Ecto neural progenitor cell (in vitro differentiated cells): ENCODE measurements at regions not wholly inside any gene's neighbourhood (a gene's known extent, or its start where the extent isn't known, plus 50 kb on each side); places are given as distances from the start of the nearest gene placed in this dataset.

Experiments used
- DNase-seq: peaks from one replicate; pipeline ENCODE4 v3.0.0-alpha.2; 2018; ENCODE audit warnings: low spot score

DNA sequence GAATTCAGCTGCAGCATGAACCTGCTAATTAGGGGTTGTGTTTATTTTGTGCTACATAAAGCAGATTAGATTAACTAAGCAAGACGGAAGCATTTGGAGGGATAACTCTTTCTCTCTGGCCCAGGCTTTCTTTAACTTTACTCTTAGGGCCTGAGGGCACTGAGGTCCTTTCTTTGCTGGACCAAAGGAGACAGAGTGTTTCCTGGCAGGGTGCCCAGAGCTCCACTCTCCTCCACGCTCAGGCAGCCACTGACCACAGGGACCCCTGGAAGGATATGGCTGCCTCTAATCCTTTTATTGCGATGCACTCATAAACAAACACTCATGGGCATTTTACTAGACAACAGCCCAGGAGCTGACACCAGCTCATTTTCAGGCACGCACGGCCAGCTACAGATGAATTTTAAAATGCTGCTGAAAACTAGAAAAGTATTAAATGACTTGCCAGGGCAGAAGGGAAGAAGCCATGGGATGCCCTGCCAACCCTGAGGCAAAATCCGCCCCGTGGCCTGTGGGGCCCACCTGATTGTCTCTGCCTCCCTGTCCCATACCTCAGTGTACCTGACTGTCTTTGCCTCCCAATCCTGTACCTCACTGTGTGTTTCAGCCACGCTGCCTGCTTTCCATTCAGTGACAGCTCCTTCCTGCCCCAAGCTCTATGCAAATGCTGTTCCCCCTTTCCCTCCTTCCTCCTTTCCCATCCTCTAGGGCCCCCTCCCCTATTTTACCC, 192.6 kb upstream of the NAV2 start:
- no peak for DNase-seq

- no peak for DNase-seq
These were observed 193.3 kb upstream of the NAV2 start for GRCh38 chr11:19519353-19519752.

GRCh38 chr11:19513253-19513652, 199.4 kb upstream of the NAV2 start:
- DNase-seq, result no peak

DNA sequence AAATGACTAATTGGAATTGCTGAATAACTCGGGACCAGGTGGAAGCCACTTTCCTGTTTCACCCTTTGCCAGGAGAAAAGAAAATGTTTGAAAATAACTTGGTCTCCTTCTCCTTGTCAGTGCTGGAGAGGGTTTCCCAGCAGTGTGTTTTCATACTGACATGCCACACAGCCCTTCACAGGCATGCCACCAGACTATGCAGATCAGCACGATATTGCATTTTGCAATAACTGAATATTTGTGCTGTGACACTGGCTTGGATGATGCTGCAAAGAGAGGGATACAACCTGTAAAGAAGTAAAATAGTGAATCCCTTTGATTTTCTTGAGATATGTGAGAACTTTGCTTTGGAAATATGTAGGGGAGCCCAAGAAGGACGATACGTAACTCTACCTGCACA, 200.0 kb upstream of the NAV2 start:
- DNase-seq, result no peak

DNA sequence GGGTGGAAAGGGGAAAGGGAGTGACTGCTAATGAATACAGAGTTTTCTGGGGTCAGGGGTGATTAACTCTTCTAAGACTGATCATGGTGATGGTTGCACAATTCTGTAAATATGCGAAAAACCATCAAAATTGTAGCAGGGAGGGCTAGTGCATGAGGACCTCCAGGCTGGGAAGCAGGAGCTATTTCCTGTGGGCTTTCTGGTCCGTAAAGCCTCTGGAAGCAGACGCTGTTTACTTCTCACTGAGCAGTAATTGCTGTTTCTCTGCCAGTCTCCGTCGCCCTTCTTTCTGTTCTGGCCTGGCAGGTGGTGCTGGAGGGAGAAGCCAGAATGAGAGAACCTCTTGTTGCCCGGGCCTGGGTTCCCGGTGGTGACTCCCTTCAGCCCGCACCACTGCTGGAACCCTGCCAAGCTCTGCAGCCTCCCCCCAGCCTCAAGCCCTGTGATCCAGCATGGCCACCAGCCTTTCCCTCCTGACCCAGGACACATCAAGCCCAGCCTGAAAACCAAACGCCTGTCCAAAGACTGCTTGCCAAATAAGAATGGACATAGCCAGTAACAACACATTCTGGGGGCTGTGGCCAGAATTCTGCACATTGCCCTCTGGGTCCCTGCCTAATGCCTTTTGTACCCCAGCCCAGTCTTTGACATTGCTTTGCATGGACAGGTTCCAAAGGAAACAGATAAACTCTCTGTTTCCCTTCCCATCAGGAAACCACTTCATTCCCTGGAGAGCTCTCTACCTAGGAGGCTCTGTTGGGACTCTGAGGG, 201.0 kb upstream of the NAV2 start:
- DNase-seq, result no peak

DNA sequence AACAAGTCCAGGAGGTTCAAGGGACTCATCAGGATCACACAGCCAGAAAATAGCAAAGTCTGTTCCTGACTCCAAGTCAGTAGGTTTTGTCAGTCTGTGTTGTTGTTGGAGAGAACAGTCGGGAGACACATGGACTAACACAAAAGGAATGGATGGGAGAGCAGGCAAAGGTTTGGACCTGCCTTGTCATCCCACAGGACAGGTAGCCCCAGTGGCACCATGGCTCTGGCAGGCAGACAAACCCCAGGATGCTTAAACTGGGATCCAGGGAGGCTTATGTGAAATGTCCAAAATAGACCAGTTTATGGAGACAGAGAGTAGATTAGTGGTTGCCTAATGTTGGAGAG, 201.6 kb upstream of the NAV2 start:
- DNase-seq, result no peak

DNA sequence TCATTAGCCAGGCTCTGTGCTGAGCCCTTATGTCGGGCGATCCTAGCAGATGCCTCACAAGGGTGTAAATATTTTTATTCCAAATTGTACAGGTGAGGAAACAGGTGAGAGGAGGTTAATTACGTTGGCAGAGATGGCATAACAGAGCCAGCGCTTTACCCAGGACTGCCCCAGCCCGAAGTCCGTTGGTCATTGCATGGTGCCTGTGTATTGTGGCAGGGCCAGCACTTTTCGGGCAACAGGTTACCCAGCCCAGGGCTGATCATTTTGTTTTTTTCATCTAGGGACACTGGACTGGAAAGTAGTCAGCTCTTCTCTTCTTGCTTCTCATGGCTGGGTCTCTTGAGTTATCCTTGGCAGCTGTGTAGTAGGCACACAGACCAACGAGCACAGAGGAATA, 202.2 kb upstream of the NAV2 start:
- no peak for DNase-seq

DNA sequence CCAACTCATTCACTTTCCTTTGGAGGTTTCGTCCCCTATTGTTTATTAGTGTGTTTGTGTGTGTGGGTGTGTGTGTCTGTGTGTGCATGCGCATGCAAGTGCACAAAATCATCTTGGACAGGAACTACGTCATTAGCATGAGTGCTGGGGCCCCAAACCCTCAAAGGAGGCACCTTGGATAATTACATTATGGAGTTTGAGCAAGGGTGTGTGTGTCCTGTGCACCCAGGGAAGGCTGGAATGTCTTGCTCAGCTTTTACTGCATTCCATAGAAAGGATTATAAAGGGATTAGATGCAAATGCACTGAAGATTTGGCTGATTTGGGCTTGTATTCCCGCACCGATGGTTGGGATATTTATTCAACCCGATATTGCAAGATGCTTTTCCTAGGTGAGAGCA, 203.4 kb upstream of the NAV2 start:
- no peak for DNase-seq

- DNase-seq, result no peak
These were observed 204.5 kb upstream of the NAV2 start for GRCh38 chr11:19508165-19508564.

DNA sequence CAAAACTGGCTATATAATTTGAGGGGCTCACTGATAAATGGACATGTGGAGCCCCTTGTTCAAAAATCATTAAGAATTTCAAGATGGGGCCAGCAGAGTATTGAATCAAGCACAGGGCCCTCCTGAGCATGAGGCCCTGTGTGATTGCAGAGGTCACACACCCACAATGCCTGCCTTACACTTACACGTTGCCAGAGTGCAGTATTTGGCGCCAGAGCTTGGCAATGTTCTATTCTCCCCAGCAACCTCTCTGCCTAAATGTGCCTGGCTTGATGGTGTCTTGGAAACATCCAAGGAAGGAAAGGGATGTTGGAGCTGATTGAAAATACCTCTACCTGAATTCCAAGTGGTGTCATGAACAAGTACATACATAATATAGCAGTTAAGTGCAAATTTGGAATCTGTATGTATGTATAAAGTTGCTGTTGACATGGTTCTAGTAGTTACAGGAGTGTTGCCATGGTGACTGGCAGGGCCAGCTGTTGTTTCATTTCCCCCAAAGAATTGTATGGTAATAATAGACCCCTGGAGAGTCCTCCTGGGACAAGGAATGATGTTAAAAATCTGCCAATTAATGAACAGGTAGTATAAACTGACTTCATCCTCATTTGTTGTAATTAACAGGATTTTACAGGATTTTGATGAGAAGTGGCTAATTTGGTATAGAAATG, 205.7 kb upstream of the NAV2 start:
- DNase-seq, result no peak

- DNase-seq, result no peak
These were observed 209.9 kb upstream of the NAV2 start for GRCh38 chr11:19502691-19503253.

DNA sequence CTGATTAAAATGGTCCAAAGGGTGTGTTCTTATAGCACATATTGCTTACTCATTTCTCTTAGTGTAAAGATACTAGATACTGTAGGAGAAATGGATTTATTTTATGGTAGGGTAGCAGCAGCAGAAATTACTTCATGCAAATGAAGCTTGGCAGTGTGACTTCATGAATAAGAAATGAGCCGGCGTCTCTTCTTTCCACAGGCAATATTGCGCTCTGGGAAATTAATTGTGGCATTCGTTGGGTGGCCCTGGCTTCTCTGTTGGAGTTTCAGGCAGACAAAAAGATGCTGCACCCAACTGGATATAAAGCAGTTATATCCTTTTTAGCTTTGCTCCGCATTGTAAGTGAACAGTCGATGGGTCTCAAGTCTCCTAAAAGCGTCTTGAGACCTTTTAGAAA, 211.0 kb upstream of the NAV2 start:
- DNase-seq, result no peak

DNA sequence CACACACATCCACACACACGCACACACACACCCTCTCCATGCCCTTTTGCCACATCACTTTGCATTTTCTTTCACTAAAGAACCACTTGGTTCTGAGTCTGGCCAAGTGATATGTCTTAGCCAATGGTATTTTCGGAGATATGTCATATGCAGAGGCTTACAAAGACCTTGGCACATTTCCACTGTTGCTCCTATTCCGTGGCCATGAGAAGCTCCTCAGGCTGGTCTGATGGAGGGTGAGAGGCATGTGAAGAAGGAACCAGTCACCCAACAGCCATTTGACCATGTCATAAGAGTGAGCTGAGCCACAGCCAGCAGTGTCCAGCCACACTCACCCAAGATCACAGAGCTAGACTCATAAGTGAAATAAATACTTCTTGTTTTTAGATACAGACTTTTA, 212.6 kb upstream of the NAV2 start:
- DNase-seq, result no peak

DNA sequence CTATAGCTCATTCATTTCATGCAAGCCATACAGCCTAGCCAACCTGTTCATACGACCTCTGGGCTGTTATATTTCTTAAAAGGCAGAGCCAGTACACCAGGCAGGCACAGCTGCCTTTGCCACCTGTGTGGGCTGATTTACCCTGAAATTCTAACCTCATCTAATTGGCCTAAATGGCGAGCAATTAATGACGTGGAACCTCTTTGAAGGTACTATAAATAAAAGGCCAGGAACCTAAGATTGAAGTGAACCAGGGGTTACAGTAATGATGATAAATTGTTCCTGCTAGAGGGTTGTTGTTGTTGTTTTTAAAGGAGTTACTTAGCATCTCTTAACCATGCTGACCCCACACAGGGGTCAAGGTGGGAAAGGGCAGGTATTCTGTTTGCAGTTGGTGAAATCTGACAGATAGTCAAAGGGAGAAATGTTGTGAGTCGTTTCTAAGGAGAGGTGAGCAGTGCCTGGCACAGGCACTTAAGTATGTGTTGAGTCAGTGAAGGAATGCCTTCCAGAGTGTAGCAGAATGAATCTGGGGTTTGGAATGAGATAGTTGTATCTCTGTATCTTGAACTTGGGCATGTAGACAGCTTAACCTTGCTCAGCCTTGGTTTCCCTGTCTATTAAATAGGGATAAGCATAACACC, 213.5 kb upstream of the NAV2 start:
- no peak for DNase-seq

DNA sequence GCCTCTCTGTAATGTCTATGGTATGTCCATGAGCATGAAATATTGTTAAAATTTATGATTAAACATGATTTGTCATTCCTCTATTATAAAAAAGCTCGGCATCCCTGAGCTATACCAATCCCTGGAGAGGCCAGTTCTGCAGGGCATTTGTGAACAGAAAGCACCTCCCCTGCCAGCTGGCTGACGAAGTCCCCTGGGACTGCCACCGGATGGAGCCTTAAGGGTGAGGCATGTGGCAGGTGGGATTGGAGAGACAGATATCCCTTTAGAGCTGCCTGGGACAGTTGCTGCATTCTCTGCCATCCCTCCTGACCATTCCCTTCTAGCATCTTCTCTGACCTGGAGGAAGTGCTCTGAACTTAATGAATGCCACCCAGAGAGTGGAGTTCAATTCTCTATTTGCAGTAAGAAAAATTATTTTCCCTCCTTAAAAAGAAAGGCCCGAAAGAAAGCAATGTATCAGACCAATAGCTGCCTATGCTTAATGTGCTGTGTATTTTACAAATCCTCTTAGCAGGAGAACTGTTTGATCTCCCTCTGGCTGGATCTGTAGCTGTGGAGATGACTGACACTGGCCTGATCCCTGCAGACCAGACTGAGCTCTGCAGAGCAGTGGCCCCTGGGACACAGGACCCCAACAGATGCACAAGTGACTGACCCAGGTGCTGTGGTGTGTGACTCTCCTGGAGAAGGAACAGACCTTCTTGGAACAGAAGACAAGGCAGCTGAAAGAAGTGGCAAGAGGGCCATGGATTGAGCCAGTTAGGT, 219.0 kb upstream of the NAV2 start:
- no peak for DNase-seq

GRCh38 chr11:19482319-19483100, 230.1 kb upstream of the NAV2 start:
- DNase-seq, result no peak

GRCh38 chr11:19480540-19480939, 232.1 kb upstream of the NAV2 start:
- no peak for DNase-seq

- no peak for DNase-seq
These were observed 233.7 kb upstream of the NAV2 start for GRCh38 chr11:19478891-19479290.

DNA sequence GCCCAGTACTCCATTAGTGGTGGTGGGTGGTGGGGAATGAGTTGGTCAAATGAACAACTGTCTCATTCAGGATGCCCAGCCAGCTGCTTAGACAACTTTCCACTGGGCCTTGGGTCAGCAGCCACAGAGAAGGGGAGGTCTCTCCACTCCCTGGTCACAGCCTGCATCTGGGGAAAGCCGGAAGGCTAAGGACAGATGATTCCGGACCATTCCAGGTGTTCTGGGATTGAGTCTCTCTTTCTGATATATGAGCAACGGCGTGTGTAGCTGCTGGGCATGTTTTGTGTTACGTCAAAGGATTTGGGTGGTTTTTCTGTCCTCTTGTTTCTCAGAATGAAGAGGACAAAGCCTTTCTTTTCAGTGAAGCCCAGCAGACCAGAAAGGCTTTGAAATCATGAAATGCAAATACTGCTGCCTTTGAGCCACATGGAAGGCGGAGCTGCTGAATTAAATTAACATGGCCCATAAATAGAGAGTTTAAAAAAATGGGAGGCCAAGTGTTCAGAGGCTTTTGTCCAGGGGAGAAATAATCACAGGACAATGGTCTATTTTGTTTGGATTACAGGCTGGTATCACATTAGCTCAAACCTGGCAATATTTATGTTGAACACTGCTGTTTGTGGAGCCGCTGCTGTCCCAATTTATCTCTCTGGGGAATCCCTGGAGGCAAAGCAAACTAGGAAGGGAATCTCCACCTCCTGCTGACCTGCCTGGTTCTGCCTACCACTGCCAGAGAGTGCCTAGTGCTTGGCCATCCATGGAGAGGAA, 234.4 kb upstream of the E2F8 start:
- no peak for DNase-seq

DNA sequence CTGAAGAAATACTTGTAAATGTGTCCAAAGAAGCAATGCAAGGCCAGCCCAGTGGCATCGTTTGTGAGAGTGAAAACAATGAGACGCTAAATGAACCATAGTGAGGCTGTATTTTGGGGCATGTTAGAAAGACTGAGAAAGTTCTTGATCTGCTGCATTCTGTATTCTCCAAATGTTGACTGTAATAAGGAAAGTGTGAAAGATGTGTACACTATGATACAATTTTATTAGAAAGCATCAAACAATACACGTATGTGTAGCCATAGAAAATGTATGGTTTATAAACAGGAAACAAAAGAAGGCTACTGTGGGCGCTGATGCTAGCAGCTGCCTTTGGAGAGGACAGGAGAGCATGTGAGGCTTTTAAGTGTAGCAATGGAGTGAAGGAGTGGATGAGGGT, 233.5 kb upstream of the E2F8 start:
- DNase-seq, result no peak
